ENCODE measurements at regions not wholly inside any gene's neighbourhood (a gene's known extent, or its start where the extent isn't known, plus 50 kb on each side); places are given as distances from the start of the nearest gene placed in this dataset.

GRCh38 chr4:179128299-179128698, 1686.1 kb upstream of the AGA start:
- H3K4me1 Mint-ChIP-seq (ENCODE audit: low read depth, unreplicated experiment): peaks cover 1% of the 10 kb centered on the region
- H3K36me3 Mint-ChIP-seq (ENCODE audit: low read depth, unreplicated experiment): no peaks in the 10 kb centered on the region
- TF ChIP-seq EZH2 (IDR thresholded peaks at IDR 0.05; ENCODE audit: insufficient read depth, low read length) (no peak), CTCF (IDR thresholded peaks at IDR 0.05; ENCODE audit: insufficient read depth, low read depth, low read length) (no peak)
- H3K4me3 ChIP-seq (ENCODE audit: insufficient read depth, low read depth, low read length): no peak overlapping the region
- H2AFZ ChIP-seq (ENCODE audit: low read depth, low read length): no peak overlapping the region
- H4K20me1 ChIP-seq (ENCODE audit: insufficient read depth, low read length): no peaks in the 10 kb centered on the region
- no peak overlapping the region for H3K4me3 Mint-ChIP-seq (ENCODE audit: unreplicated experiment)
- no peak overlapping the region for H3K4me2 ChIP-seq (ENCODE audit: low read length)
- no peak overlapping the region for H3K9ac ChIP-seq (ENCODE audit: low read length)
- H3K79me2 ChIP-seq (ENCODE audit: insufficient read depth, low read length): no peaks in the 10 kb centered on the region
- no peak overlapping the region for H3K27ac ChIP-seq (ENCODE audit: low read depth, low read length)
- FAIRE-seq: no peak
- H3K9me3 Mint-ChIP-seq (ENCODE audit: unreplicated experiment): no peaks in the 10 kb centered on the region
- H3K27me3 ChIP-seq (ENCODE audit: insufficient read depth, low read length): no peaks in the 10 kb centered on the region
- H3K36me3 ChIP-seq (ENCODE audit: insufficient read depth, low read length): no peaks in the 10 kb centered on the region
- no peak for DNase-seq (ENCODE audit: low read depth)
- H3K27me3 Mint-ChIP-seq (ENCODE audit: low read depth, unreplicated experiment): no peaks in the 10 kb centered on the region
- no peaks in the 10 kb centered on the region for H3K4me1 ChIP-seq (ENCODE audit: insufficient read depth, low read length)
- H3K27ac Mint-ChIP-seq (ENCODE audit: unreplicated experiment): no peak overlapping the region
- H3K9me3 ChIP-seq (ENCODE audit: insufficient read depth, low read depth, low read length): no peaks in the 10 kb centered on the region

- Mint-ChIP-seq H3K27ac (ENCODE audit: unreplicated experiment) (no peak overlapping the region), H3K27me3 (ENCODE audit: low read depth, unreplicated experiment) (no peaks in the 10 kb centered on the region), H3K4me3 (ENCODE audit: unreplicated experiment) (no peak overlapping the region), H3K36me3 (ENCODE audit: low read depth, unreplicated experiment) (no peaks in the 10 kb centered on the region), H3K9me3 (ENCODE audit: unreplicated experiment) (no peaks in the 10 kb centered on the region), H3K4me1 (ENCODE audit: low read depth, unreplicated experiment) (no peaks in the 10 kb centered on the region)
- no peaks in the 10 kb centered on the region for H3K4me1 ChIP-seq (ENCODE audit: insufficient read depth, low read length)
- no peaks in the 10 kb centered on the region for H4K20me1 ChIP-seq (ENCODE audit: insufficient read depth, low read length)
- H3K27me3 ChIP-seq (ENCODE audit: insufficient read depth, low read length): no peaks in the 10 kb centered on the region
- no peak overlapping the region for H2AFZ ChIP-seq (ENCODE audit: low read depth, low read length)
- no peaks in the 10 kb centered on the region for H3K36me3 ChIP-seq (ENCODE audit: insufficient read depth, low read length)
- TF ChIP-seq EZH2 (IDR thresholded peaks at IDR 0.05; ENCODE audit: insufficient read depth, low read length) (no peak), CTCF (IDR thresholded peaks at IDR 0.05; ENCODE audit: insufficient read depth, low read depth, low read length) (no peak)
- FAIRE-seq (no peak), DNase-seq (ENCODE audit: low read depth) (no peak)
- no peak overlapping the region for H3K4me3 ChIP-seq (ENCODE audit: insufficient read depth, low read depth, low read length)
- H3K27ac ChIP-seq (ENCODE audit: low read depth, low read length): no peak overlapping the region
- no peaks in the 10 kb centered on the region for H3K79me2 ChIP-seq (ENCODE audit: insufficient read depth, low read length)
- no peak overlapping the region for H3K4me2 ChIP-seq (ENCODE audit: low read length)
- no peak overlapping the region for H3K9ac ChIP-seq (ENCODE audit: low read length)
- no peaks in the 10 kb centered on the region for H3K9me3 ChIP-seq (ENCODE audit: insufficient read depth, low read depth, low read length)
Observed at GRCh38 chr4:179130122-179130714, 1688.0 kb upstream of the AGA start.

GRCh38 chr4:179145746-179146525, 1703.7 kb upstream of the AGA start:
- Histone ChIP-seq H3K9ac (ENCODE audit: low read length) (no peak overlapping the region), H3K4me2 (ENCODE audit: low read length) (peak overlapping the region; percentile 78), H3K36me3 (ENCODE audit: insufficient read depth, low read length) (no peaks in the 10 kb centered on the region), H2AFZ (ENCODE audit: low read depth, low read length) (peak overlapping the region; percentile 43), H3K27me3 (ENCODE audit: insufficient read depth, low read length) (no peaks in the 10 kb centered on the region), H3K27ac (ENCODE audit: low read depth, low read length) (peak overlapping the region; percentile 65), H3K4me3 (ENCODE audit: insufficient read depth, low read depth, low read length) (no peak overlapping the region), H3K9me3 (ENCODE audit: insufficient read depth, low read depth, low read length) (no peaks in the 10 kb centered on the region), H3K4me1 (ENCODE audit: insufficient read depth, low read length) (no peaks in the 10 kb centered on the region), H3K79me2 (ENCODE audit: insufficient read depth, low read length) (no peaks in the 10 kb centered on the region), H4K20me1 (ENCODE audit: insufficient read depth, low read length) (no peaks in the 10 kb centered on the region)
- DNase-seq (ENCODE audit: low read depth): peak; percentile 87
- Mint-ChIP-seq H3K4me3 (ENCODE audit: unreplicated experiment) (no peak overlapping the region), H3K9me3 (ENCODE audit: unreplicated experiment) (no peaks in the 10 kb centered on the region), H3K4me1 (ENCODE audit: low read depth, unreplicated experiment) (peaks cover 6% of the 10 kb centered on the region), H3K27ac (ENCODE audit: unreplicated experiment) (peak overlapping the region; percentile 94), H3K36me3 (ENCODE audit: low read depth, unreplicated experiment) (no peaks in the 10 kb centered on the region), H3K27me3 (ENCODE audit: low read depth, unreplicated experiment) (no peaks in the 10 kb centered on the region)
- no peak for FAIRE-seq
- TF ChIP-seq CTCF (IDR thresholded peaks at IDR 0.05; ENCODE audit: insufficient read depth, low read depth, low read length) (no peak), EZH2 (IDR thresholded peaks at IDR 0.05; ENCODE audit: insufficient read depth, low read length) (no peak)
